H1 (cell line): ENCODE measurements at regions not wholly inside any gene's neighbourhood (a gene's known extent, or its start where the extent isn't known, plus 50 kb on each side); places are given as distances from the start of the nearest gene placed in this dataset.

Experiments used
- BRCA1 ChIP-seq: IDR thresholded peaks from 2 replicates; pipeline ENCODE4 v1.6.1; 2012; ENCODE audit warnings: low read depth, low read length, improper control_type of control experiment
- CTCF ChIP-seq, 3 experiments: IDR thresholded peaks; 1 replicate in 2 of 3; 2 replicates in 1 of 3; pipeline versions ENCODE4 v1.5.1 to v1.6.1; 2011; ENCODE audit warnings: low read length in 3 of 3, mild to moderate bottlenecking in 3 of 3, inconsistent platforms in 2 of 3, low read depth in 1 of 3, moderate library complexity in 1 of 3; ENCODE audit not compliant: insufficient read depth in 1 of 3; ENCODE audit errors: control extremely low read depth in 1 of 3
- EZH2 ChIP-seq: fragments of 200-600 bp; sonication (generic); IDR thresholded peaks from 2 replicates; pipeline ENCODE4 v1.7.1; 2012; ENCODE audit warnings: low read depth, mild to moderate bottlenecking, moderate library complexity, low read length, inconsistent platforms; ENCODE audit not compliant: severe bottlenecking
- HDAC2 ChIP-seq, 2 experiments: fragments of 300-600 bp in 1 of 2; sonication (generic) in 1 of 2; IDR thresholded peaks; 2 replicates each; pipeline ENCODE4 v1.6.1; 2011 to 2012; ENCODE audit warnings: low read depth in 2 of 2, low read length in 2 of 2, mild to moderate bottlenecking in 2 of 2, moderate library complexity in 2 of 2, borderline replicate concordance in 1 of 2, inconsistent platforms in 1 of 2
- MAX ChIP-seq: IDR thresholded peaks from 2 replicates; pipeline ENCODE4 v1.6.1; 2012; ENCODE audit warnings: inconsistent platforms
- NRF1 ChIP-seq: IDR thresholded peaks from 2 replicates; pipeline ENCODE4 v1.6.1; 2011; ENCODE audit warnings: mild to moderate bottlenecking, low read depth, low read length, improper control_type of control experiment
- POLR2A ChIP-seq, 2 experiments: IDR thresholded peaks; 1 replicate in 1 of 2; 2 replicates in 1 of 2; pipeline ENCODE4 v1.6.1; 2011; ENCODE audit warnings: low read depth in 2 of 2, low read length in 2 of 2, mild to moderate bottlenecking in 2 of 2; ENCODE audit errors: control extremely low read depth in 1 of 2
- RAD21 ChIP-seq, 2 experiments: IDR thresholded peaks in 1 of 2; conservative IDR thresholded peaks in 1 of 2; 2 replicates each; pipeline ENCODE4 v1.6.1; 2011; ENCODE audit warnings: low read depth in 2 of 2, low read length in 2 of 2, improper control_type of control experiment in 1 of 2, inconsistent platforms in 1 of 2, mild to moderate bottlenecking in 1 of 2, moderate library complexity in 1 of 2
- SP1 ChIP-seq: IDR thresholded peaks from 2 replicates; pipeline ENCODE4 v1.6.1; 2011; ENCODE audit warnings: low read depth, low read length
- TAF1 ChIP-seq: IDR thresholded peaks from 2 replicates; pipeline ENCODE4 v1.6.1; 2011; ENCODE audit warnings: mild to moderate bottlenecking, low read depth, low read length

- TF ChIP-seq CTCF (IDR thresholded peaks at IDR 0.05; ENCODE audit: control extremely low read depth in 1 of 3, insufficient read depth in 1 of 3, low read depth in 1 of 3, low read length in 3 of 3) (no peak), RAD21 (IDR thresholded peaks at IDR 0.05 in 1 of 2, conservative IDR thresholded peaks at IDR 0.05 in 1 of 2; ENCODE audit: low read depth in 2 of 2, low read length in 2 of 2) (no peak), EZH2 (no peak), NRF1 (no peak), POLR2A (IDR thresholded peaks at IDR 0.05; ENCODE audit: control extremely low read depth in 1 of 2, low read depth in 2 of 2, low read length in 2 of 2) (no peak), BRCA1 (no peak), MAX (no peak), TAF1 (no peak), SP1 (no peak), HDAC2 (IDR thresholded peaks at IDR 0.05; ENCODE audit: borderline replicate concordance in 1 of 2, low read depth in 2 of 2, low read length in 2 of 2) (no peak)
Observed at GRCh38 chr7:13724977-13725566, 264.4 kb downstream of the ETV1 start.
